Large intestine (tissue), 3 donors: ENCODE measurements at regions not wholly inside any gene's neighbourhood (a gene's known extent, or its start where the extent isn't known, plus 50 kb on each side); places are given as distances from the start of the nearest gene placed in this dataset.

ENCODE experiments used
- DNase-seq, 2 donors: peaks; one replicate each; pipeline versions ENCODE4 v3.0.0 to v3.0.0-alpha.2; 2013
- H3K27ac ChIP-seq: one replicate; pipeline ENCODE4 v1.5.1; 2013; ENCODE audit warnings: low read length
- H3K27me3 ChIP-seq: 2 replicates; pipeline ENCODE4 v1.6.1; 2013; ENCODE audit warnings: low read length; ENCODE audit not compliant: control insufficient read depth, insufficient read depth
- H3K36me3 ChIP-seq: 2 replicates; pipeline ENCODE4 v1.6.1; 2013; ENCODE audit warnings: low read length; ENCODE audit not compliant: control insufficient read depth, insufficient read depth
- H3K4me1 ChIP-seq: one replicate; pipeline ENCODE4 v1.6.1; 2013; ENCODE audit warnings: low read length; ENCODE audit not compliant: control insufficient read depth, insufficient read depth
- H3K4me3 ChIP-seq: one replicate; pipeline ENCODE4 v1.5.1; 2013; ENCODE audit warnings: low read length
- H3K9me3 ChIP-seq: one replicate; pipeline ENCODE4 v1.6.1; 2013; ENCODE audit warnings: mild to moderate bottlenecking, low read depth, low read length, moderate library complexity; ENCODE audit not compliant: control insufficient read depth
- WGBS: methylation state at CpG from one replicate; pipeline ENCODE4 v1.1.5; 2013; ENCODE audit warnings: low lambda C conversion rate; ENCODE audit not compliant: insufficient coverage; 5-methylcytosine and 5-hydroxymethylcytosine counted together

- H3K4me3 ChIP-seq, result no peak overlapping the region
- no peak overlapping the region for H3K27ac ChIP-seq
- no peaks in the 10 kb centered on the region for H3K4me1 ChIP-seq
- H3K9me3 ChIP-seq, result no peaks in the 10 kb centered on the region
- WGBS, result no CpG with 5 or more reads among the region's 3 CpGs
- no peaks in the 10 kb centered on the region for H3K27me3 ChIP-seq
- H3K36me3 ChIP-seq, result no peaks in the 10 kb centered on the region
- DNase-seq, result no peak
Measured at GRCh38 chr4:106627051-106627450, 258.5 kb upstream of the GIMD1 start.

GRCh38 chr4:106624671-106625070 is 256.1 kb upstream of the GIMD1 start:
- WGBS, result no CpG with 5 or more reads among the region's 1 CpG
- no peaks in the 10 kb centered on the region for H3K27me3 ChIP-seq
- no peaks in the 10 kb centered on the region for H3K36me3 ChIP-seq
- DNase-seq, result no peak
- no peak overlapping the region for H3K27ac ChIP-seq
- no peak overlapping the region for H3K4me3 ChIP-seq
- H3K9me3 ChIP-seq, result no peaks in the 10 kb centered on the region
- H3K4me1 ChIP-seq, result no peaks in the 10 kb centered on the region

- WGBS, result 86% methylated on average over 3 of the region's 3 CpGs
- no peaks in the 10 kb centered on the region for H3K36me3 ChIP-seq
Measured at GRCh38 chr4:106618956-106619355, 250.4 kb upstream of the GIMD1 start.

GRCh38 chr4:106615961-106616360 is 247.4 kb upstream of the GIMD1 start:
- Histone ChIP-seq H3K4me3 (no peak overlapping the region), H3K36me3 (no peaks in the 10 kb centered on the region), H3K9me3 (no peaks in the 10 kb centered on the region), H3K27me3 (no peaks in the 10 kb centered on the region), H3K4me1 (peaks cover 5% of the 10 kb centered on the region), H3K27ac (no peak overlapping the region)
- peak in 1 of 2 donors; percentile 43 for DNase-seq
- 41% methylated on average over 2 of the region's 2 CpGs for WGBS

More at GRCh38 chr4:106618956-106619355, 250.4 kb upstream of the GIMD1 start:
- Histone ChIP-seq H3K4me1 (peaks cover 5% of the 10 kb centered on the region), H3K27ac (no peak overlapping the region), H3K27me3 (no peaks in the 10 kb centered on the region), H3K4me3 (no peak overlapping the region), H3K9me3 (no peaks in the 10 kb centered on the region)
- peak in 1 of 2 donors; percentile 17 for DNase-seq

GRCh38 chr4:106615410-106615945 is 246.9 kb upstream of the GIMD1 start:
- WGBS, result no CpG with 5 or more reads among the region's 4 CpGs
- no peaks in the 10 kb centered on the region for H3K36me3 ChIP-seq
- no peak overlapping the region for H3K27ac ChIP-seq
- DNase-seq, result peak in 1 of 2 donors; percentile 21
- no peak overlapping the region for H3K4me3 ChIP-seq
- H3K4me1 ChIP-seq, result peaks cover 5% of the 10 kb centered on the region
- no peaks in the 10 kb centered on the region for H3K9me3 ChIP-seq
- no peaks in the 10 kb centered on the region for H3K27me3 ChIP-seq

GRCh38 chr4:106614441-106614840 is 245.9 kb upstream of the GIMD1 start:
- Histone ChIP-seq H3K27ac (no peak overlapping the region), H3K4me1 (peaks cover 5% of the 10 kb centered on the region), H3K36me3 (no peaks in the 10 kb centered on the region), H3K27me3 (no peaks in the 10 kb centered on the region), H3K4me3 (no peak overlapping the region), H3K9me3 (no peaks in the 10 kb centered on the region)
- no peak for DNase-seq
- WGBS, result 71% methylated on average over 1 of the region's 4 CpGs

GRCh38 chr4:106609917-106610316 is 241.3 kb upstream of the GIMD1 start:
- no peak for DNase-seq
- no peaks in the 10 kb centered on the region for H3K4me1 ChIP-seq
- H3K4me3 ChIP-seq, result no peak overlapping the region
- H3K27ac ChIP-seq, result no peak overlapping the region
- H3K27me3 ChIP-seq, result no peaks in the 10 kb centered on the region
- no peaks in the 10 kb centered on the region for H3K9me3 ChIP-seq
- WGBS, result no CpG with 5 or more reads among the region's 7 CpGs
- no peaks in the 10 kb centered on the region for H3K36me3 ChIP-seq

GRCh38 chr4:106607558-106607957 is 239.0 kb upstream of the GIMD1 start:
- no peaks in the 10 kb centered on the region for H3K9me3 ChIP-seq
- no peak overlapping the region for H3K4me3 ChIP-seq
- WGBS, result 100% methylated on average over 1 of the region's 2 CpGs
- no peaks in the 10 kb centered on the region for H3K36me3 ChIP-seq
- no peak overlapping the region for H3K27ac ChIP-seq
- DNase-seq, result no peak
- no peaks in the 10 kb centered on the region for H3K4me1 ChIP-seq
- H3K27me3 ChIP-seq, result no peaks in the 10 kb centered on the region

GRCh38 chr4:106604319-106605051 is 235.9 kb upstream of the GIMD1 start:
- Histone ChIP-seq H3K9me3 (no peaks in the 10 kb centered on the region), H3K36me3 (no peaks in the 10 kb centered on the region), H3K4me1 (no peaks in the 10 kb centered on the region), H3K27me3 (no peaks in the 10 kb centered on the region), H3K27ac (no peak overlapping the region), H3K4me3 (no peak overlapping the region)
- no CpG with 5 or more reads among the region's 4 CpGs for WGBS
- DNase-seq, result no peak

GRCh38 chr4:106603471-106603870 is 234.9 kb upstream of the GIMD1 start:
- DNase-seq, result no peak
- WGBS, result no CpG with 5 or more reads among the region's 3 CpGs
- no peak overlapping the region for H3K27ac ChIP-seq
- H3K27me3 ChIP-seq, result no peaks in the 10 kb centered on the region
- H3K4me3 ChIP-seq, result no peak overlapping the region
- H3K9me3 ChIP-seq, result no peaks in the 10 kb centered on the region
- H3K36me3 ChIP-seq, result no peaks in the 10 kb centered on the region
- no peaks in the 10 kb centered on the region for H3K4me1 ChIP-seq

- DNase-seq, result no peak
Measured at GRCh38 chr4:106602711-106603110, 234.1 kb upstream of the GIMD1 start.

More at GRCh38 chr4:106602711-106603110, 234.1 kb upstream of the GIMD1 start:
- no peak overlapping the region for H3K4me3 ChIP-seq
- no peak overlapping the region for H3K27ac ChIP-seq
- 100% methylated on average over 2 of the region's 2 CpGs for WGBS
- H3K9me3 ChIP-seq, result no peaks in the 10 kb centered on the region
- H3K27me3 ChIP-seq, result no peaks in the 10 kb centered on the region
- no peaks in the 10 kb centered on the region for H3K4me1 ChIP-seq
- H3K36me3 ChIP-seq, result no peaks in the 10 kb centered on the region
